ENCODE measurements at regions not wholly inside any gene's neighbourhood (a gene's known extent, or its start where the extent isn't known, plus 50 kb on each side); places are given as distances from the start of the nearest gene placed in this dataset.

DNA sequence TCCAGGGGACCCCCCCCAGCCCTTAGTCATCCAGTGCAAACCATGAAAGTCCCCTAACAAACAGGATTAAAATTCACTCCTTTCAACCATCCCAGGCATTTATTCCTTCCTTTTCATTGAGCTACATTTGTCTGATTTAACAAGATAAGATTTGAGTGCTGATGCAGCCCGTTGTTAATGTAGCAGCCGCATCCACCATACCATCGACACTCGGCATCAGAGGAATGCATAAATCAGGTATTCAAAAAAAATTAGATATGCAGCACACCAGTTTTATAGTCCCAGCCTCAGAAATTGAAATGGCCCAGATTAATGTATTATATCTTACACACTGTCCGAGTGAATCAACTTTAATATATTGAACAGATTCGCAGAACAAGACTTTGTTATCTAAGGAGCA is 676.5 kb upstream of the FANCL start:
- no peak for DNase-seq

DNA sequence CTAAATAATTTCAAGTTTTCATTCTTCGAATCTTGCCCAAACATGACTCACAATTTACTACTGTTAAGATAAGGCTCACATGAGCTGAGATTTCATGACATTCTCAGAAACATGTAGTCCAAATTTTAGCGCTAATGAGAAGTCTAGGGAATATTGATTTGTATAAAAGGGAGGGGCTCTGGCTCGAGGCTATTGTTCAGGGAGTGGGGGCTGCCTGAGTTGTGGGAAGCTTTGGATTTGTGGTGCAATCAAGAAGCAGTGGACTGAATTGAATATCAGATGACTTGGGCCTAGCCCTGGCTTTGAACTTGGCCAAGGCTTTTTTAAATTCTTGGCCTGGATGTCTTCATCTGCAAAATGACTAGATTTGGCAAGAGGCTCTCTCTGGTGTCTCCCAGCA is 674.9 kb upstream of the FANCL start:
- DNase-seq = no peak

DNA sequence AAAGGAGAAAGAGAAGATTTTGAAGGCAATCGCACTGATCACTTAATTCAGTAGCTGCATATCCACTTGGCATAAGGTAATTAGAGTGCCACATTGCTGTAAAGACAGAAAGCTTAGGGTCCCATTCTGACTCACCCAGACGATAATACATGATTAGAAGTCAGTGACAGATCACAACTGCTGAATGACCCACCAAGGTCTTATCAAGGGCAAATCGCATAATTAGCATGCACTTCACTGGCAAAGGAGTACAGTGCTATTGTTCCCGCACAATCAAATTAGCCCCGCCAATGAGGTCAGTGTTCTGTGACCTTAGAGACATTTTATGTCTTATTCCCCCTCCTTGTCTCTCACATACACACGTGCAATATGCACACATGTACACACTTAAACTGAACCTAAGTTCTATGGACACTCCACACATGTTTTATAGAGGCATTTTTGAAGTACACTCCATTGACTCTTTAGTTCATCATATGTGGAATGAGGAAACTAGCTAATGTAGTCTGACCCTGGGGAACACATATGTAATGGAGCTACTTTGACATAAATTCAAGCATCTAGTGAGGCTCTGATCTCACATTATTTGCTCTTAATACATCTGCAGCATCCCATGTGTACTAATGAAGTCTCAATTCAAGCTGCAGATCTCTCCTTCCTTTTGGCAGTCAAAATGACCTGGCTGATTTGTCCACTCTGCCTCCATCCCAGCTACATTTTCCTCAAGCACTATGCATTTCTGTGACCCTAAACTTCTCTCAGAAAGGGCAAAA is 673.8 kb upstream of the FANCL start:
- no peak for DNase-seq

DNA sequence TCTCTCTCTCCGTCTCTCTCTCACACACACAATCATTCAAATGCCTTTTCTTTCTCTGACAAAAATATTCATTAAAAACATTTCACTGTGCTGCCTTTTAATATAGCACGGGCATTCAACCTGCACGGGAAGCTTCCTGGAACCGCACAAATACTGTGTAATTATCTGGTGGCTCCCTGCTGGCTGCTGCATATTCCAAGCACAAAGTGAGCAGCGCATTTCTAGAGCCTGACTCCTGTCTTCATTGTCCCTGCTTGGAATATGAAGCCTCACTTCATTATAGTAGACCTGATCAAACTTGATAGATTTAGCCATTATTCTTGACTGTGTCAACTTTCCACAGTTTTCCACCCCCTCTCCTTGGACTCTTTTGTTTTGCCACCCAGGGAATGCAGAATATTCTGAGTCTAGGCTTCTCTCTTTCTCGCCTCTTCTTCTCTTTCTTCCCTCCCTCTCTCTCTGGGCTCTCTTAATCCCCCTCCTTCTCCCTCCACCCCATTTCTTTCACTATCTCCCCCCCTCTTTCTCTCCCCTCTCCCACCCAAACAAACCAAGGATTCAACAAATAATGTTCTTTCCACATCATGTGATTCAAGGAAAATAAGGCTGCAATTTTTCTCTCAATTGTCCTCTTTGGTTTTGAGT is 672.1 kb upstream of the FANCL start:
- DNase-seq = no peak

DNA sequence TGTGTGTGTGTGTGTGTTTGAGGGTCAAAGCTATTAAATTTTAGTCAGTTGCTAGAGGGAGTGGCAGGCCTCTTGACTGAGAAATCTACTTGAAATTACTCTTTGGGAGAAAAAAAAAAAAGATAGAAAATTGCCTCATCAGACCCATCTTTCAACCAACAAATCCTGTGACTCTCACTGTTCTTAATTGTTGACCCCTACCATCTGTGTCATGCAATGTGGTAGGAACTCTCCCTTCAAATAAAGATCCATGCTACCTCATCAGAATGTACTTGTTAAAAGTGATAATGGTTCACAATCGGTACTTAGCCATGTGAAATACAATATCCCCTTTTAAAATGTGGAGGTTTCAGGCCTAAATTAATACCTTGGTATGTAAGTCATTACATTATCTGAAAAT is 670.8 kb upstream of the FANCL start:
- no peak for DNase-seq

DNA sequence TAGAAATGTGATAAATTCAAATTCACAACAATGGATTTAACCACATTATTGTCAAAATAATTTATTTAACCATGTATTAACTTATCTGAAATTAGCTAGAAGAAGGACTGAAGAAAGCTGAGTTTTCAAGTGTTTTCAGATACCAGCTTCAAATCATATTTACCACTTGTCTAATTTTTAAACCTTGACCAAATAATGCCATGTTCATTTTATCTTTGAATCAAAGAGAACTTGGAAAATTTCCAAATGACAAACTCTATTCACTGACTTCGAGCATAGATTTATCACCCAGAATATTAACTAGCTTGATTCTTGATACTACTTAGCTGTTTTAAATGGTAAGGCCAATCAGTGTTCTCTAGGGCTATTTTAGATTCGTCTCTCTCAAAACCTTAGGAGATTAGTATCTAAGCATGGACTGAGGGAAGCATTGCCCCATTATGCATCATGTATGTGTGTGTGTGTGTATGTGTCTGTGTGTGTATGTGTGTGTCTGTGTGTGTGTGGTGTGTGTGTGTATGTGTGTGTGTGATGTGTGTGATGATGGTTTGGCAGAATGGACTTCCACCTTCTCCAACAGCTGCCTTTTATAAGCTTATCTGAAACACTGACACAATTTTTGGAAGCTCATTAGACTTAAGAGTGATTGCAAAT is 667.5 kb upstream of the FANCL start:
- no peak for DNase-seq

DNA sequence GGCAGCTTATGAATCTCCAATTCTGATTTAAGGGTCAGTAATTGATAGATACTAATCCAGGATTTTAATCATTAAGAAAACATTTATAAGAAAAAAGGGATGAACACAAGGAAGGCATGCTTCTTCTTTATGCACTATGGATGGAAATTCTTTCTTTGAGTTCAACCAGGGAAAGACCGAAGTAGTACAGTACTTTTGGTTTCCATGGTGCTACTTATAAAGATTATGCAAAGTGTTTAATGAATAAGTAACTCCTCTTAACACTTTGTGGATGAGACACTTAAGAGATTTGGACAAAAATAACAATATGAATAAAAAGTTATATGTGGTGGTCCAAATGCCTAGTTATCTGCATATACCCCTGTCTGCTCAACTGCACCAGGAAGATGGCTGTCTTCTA is 666.5 kb upstream of the FANCL start:
- DNase-seq = no peak

DNA sequence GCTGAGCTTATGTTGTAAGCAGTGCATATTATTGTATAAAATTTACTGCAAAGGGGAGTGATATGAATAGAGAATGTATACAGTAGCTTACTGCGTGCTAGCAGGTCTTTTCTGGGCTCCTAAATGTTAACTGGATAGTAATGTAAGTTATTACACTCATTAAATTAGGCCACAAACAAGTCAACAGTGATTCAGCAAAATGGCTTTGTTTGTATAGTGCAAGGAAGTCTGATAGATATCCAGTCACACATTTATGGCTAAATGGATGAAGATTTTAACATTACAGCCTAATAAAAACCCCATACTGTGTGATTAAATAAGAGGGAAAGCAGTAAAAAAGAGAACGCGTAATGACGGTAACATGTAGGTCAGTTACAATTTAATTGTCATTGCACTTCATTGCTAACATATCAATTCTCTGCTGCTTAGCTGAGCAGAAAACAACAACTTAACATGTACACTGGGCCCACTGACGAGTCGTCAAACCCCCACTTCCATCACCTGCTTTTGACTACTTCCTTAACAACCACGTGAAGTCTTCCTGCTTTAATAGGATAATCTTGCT is 665.0 kb upstream of the FANCL start:
- DNase-seq = no peak

DNA sequence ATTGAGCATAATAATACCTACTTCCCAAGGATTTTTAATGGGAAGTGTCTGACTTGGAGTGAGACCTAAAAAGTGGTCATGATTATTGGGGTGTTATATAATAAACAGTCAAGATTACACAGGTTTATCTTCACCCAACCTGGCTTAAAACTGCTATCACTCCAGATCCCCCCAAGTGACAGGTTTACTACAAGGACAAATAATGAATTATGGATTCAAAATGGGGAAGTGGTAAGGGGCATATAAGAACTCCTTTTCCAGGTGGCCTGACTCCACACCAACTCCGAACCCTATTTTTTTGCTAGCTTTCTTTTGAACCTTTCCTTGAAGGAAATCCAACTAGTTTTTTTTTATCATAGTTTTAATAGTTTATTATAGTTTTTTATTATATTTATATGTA is 663.0 kb upstream of the FANCL start:
- DNase-seq = no peak

DNA sequence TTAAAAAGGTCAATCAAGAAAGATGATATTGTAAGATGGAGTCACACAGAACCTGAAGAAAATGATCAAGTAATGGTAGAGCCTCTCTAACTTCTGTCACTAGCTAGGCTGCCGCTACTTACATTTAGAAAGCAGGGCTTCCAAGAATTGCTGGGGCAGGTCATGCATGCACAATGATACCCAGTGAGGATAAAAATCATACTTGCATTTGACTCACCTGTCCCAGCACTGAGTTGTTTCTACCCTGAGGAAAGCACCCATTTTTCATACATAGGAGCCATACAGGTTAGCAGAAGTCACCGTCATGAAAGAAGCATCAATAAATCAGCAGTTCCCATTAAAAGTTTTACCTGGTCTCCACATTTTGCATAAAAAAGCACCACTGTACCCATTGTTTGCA is 662.3 kb upstream of the FANCL start:
- no peak for DNase-seq

DNA sequence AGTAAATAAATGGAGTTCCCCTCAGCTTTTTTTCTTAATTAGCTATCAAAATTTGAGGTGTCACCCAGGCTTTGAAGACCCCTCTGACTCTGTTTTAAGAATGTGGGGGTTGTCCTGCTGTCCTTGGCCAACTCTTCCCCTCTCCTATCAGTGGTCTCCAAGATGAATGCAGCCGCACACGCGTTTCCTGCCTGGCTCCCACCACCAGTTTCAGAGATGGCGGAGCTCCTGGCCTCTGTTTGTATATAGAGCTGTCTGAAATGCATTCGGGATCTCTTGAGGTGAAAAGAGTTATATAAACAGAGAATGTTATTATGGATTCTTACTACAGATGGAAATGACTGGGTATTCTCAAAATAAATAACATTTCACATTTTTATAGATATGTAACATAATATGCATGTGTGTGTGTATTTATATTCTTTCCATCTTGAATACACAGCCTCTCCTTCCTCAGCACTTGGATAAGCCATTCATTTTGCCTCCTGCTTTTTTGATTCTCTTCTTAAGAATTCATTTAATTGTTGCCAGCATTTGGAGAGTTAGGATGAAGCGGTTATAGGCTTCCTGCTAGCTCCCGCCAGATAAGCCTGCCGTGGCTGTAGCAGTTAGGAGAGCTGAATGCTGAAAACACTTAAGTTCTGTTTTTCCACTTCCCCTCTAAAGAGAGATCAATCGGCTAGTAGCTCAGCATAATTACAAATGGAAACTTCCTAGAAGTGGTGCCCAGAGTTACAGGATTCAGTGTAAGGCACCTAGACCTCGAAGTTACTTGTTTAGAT is 659.3 kb upstream of the FANCL start:
- no peak for DNase-seq

DNA sequence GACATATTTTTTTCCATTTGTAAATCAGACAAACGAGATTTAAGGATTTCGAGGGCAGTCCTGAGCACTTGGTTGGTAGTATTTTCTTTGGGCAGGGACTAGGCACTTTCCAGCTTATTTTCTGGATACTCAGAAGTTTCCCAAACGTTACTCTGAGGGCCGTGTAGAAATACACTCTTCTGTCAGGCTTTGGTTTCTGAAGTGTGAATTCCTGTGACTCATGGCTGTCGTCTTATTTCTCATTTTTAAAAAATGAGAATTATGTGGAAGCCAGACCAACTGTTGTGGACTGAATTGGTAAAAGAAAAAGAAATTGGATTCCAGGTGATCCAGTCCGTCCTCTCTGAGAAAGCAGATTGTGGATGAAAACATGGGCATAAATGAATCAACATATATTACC is 658.6 kb upstream of the FANCL start:
- no peak for DNase-seq

DNA sequence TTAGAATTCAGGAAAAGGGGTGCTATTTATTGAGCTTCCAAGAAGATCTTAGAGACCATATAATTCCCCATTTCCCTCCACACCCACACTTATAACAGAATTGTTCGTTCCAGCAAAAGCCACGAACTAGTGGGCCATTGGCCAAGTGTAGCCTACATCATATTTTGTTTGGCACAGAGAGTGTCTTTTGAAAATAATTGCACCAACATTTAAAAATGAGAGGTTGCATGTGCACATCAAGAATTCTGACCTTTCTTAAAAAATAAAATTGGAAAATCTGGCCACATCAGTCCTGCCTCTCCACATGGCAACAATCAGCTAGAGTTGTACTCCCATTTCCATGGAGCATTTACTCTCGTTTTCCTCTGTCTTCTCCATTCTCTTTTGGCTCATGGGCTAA is 655.5 kb upstream of the FANCL start:
- no peak for DNase-seq

DNA sequence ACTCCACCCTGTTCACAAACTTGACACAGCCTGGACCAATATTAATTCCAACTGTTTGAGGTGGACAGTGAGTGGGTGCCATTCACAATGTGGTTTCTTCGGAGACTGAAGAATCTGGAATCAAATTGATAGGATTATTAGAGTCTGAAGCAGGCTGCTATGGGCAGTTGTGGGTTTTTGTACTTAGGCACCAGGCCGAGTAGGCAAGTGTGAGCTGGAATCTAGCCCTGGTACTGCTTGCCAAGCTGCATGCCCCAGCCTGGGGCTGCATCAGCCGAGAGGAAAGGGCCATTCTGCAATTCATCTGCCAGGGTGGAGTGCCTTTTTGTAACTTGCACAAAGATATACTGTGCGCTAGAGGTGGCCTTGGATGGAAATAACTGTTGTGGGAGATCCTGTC is 654.7 kb upstream of the FANCL start:
- no peak for DNase-seq

DNA sequence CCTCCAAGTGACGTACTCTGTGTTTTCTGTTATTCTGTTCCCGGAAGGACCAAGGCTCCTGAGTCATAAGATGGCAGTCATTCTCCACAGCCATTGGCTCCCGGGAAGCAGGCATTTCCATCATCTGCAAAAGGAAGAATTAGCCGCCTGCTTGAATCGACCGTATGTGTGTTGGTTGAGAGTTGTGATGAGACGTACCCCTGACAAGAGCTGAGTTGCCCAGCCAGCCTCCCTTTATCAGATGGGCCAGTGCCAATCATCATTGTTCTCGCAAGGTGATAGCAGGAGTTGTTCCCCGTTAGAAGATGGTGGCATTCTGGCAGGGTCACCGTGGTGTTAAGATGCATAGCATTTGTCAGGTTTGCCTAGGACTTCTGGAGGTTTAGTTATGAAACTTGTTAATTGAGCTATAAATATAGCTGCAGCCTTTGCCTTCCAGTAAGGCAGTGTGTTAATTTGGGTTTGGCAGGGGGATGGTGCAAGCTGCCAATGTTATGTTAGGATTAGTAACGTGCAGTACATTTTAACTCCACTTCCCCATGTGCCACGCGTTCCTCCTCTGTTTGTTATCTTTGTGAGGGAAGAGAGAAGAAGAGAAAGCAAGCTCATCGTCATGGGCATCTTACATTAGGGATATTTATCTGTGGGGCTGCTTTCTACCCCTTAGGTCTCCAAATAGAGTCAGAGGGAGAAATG is 652.7 kb upstream of the FANCL start:
- no peak for DNase-seq

DNA sequence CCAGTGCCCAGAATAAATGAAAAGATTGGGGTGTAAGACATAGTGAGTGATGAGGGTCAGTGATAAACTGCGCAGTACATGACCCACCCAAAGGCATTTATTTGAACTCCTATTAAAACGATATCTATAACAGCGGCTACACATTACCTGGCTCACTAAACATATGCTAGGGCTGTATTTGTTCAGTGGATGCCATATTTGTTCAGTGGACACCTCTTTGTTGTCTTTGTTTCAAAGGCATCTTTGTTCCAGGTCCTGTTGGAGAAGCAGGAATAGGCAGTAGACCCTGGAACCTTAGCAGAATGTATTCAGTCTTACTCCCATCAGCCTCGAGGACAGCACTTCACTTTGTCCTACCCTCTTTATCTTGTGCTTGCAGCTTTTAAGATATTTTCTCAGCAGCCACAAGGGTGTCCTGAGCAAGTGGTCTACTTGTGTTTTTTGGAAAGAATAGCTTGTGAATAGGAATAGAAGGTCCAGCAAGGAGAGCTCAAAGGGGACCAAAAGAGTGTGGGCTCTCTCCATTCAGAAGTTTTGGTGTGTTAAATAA is 650.8 kb upstream of the FANCL start:
- DNase-seq = no peak

DNA sequence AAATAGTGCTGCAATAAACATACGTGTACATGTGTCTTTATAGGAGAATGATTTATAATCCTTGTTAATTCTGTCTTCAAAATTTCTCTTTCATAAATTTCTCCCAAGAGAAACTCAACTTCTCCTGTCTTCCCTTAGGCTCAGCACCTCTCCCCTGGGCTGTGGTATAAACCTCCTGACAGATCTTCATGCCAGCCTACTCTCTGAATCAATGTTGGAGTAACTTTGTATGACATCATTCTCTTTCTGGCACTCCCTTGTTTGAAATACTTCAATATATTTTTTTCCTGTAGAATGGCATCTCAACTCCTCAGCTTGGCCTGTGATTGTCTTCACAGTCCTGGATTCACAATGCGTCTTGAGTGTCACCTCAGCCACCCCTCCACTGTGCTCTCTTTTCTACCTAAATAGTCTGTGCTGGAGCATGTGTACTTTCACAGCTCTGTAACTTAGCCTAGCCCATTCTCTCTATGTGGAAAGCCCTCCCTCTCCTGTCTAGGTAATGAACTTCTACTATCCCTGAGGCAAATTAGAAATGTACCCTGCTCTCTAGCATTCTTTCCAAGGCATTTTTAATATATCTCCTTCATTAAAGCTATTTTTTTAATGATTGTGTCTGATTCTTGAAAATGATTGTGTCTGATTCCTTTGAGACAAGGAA is 649.9 kb upstream of the FANCL start:
- no peak for DNase-seq

DNA sequence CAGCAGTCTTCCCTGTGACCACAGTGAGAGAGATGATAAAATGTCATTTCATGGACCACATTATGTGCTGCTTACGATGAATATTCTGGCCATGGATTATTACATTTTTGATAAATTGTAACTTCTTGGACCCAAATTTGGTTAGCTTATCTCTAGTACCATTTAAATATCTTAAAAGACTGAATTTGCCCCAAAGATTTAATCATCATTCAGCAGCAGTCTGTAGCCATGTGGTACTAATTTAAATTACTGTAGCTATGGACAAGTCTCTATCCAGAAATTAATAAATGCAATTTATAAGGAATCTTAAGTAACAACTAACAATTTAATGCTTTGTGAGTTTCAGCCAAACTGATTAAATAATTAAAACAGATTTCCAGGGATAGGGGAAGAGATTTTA is 644.9 kb upstream of the FANCL start:
- DNase-seq = no peak

DNA sequence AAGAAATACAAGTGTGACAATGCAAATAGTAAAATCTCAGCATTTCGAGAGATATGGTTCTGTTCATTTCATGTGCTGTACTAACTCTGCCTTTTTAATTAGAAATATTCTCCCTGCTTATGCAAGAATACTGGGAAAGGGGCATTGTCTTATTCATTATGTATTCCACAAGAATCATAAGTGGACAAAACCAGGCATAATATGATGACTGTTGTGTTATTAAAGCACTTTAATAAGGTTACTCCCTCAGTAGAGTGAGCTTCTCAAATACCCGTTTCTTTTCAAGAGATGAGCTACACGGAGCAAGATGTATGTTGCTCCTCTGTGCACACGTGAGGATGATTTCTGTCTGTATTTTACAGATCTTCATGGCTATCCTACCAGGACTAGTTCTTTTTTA is 638.7 kb upstream of the FANCL start:
- DNase-seq = no peak

DNA sequence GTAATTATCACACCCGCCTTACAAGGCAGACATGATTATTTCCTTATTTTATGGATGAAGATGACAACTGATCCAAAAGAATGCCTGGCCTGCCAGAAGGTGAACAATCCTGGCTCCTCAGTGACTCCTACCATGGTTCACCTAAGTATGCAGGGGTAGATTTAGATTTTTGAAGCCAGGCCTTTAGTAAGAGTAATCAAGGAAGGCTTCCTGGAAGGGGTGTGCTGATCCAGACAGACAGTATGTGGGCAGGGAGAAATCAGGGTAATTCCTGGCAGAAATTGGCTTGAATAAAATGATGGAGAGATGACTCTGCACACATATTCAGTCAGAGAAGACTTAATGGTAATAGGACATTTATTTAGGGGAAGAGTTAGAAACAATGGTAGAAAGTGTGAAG is 637.7 kb upstream of the FANCL start:
- DNase-seq = no peak

DNA sequence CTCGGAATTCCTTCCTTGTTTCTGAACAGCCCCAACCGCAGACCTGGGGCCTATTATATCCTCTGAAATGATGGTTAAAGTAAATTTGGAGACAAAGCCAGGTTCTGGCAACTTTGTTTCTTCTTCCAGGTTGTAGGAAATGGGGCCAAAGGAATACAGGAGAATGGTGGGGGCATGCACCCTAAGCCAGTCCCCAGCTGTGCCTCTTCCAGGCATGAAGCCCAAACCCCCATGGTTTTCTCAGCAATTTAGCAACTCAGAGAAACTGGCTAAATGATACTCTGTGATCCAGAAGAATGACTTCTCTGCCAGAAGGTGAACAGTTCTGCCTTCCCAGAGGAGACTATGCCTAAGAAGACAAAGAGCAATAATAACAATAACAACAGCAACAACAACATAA is 635.0 kb upstream of the FANCL start:
- DNase-seq = no peak

DNA sequence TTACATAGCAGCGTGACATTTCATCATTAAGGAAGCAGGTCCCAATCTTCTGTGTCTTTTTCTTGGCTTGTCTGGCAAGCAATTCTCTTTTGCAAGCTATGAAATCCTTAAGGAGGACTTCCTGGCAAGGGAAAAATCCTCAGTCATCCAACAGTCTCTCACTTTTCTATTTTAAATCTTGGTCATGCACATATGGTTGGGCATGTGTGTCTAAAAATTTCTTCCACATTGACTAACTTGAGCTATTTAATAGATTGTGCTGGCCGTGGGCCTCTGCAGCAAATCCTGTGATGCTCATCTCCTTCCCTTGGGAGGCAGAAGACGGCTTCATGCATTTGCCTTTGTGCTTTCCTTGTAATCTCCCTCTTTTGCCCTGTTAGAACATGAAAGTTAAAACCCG is 634.3 kb upstream of the FANCL start:
- no peak for DNase-seq

All from CD4-positive, alpha-beta T cell treated with Interleukin-17A for 4 hours (primary cell).